Activated gamma-delta T cell treated with anti-CD3 and anti-CD28 coated beads, Interleukin-2, amount 50 U/mL, for 16 hours (primary cell): ENCODE measurements at regions not wholly inside any gene's neighbourhood (a gene's known extent, or its start where the extent isn't known, plus 50 kb on each side); places are given as distances from the start of the nearest gene placed in this dataset.

Experiments used
- DNase-seq: peaks from one replicate; pipeline ENCODE4 v3.0.0-alpha.2; 2020; ENCODE audit warnings: low read depth

DNA sequence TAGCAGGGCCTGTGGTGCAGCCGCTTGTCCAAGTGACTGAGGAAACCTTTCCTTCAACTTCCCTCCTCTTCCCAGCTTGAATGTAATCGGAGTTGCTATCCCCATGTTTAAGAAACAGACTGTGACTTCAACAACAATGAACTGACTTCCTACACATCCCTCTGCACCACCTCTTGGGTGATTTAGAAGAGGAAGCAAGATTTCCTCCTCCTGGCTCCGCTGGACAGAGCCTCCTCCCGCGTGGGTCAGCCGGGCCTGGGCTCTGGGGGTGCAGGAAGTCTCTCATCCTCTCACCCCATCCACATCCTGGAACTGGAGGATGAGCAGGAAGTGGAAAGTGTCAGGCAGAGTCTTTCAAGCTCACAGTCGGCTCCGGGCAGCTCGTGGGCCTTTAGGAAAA, 84.3 kb downstream of the GATA6 start:
- DNase-seq: no peak

DNA sequence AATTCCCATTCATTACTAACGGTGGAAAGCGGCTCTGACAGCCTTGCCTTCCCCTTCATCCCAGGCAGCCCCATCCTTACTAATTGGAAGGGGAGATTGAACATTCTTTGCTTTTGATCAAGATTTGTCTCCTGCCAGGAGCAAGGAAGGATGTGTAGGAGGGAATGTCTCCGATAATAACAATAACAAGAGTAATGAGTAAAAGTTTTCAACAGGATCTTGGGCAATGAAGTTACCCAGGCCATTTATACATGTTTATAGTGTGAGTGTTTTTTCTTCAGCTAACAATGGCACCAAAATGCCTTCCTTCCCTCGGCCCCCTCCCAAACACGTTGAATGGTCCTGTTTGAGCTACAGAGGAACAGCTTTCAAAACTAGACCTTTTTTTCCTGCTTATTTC, 83.8 kb downstream of the GATA6 start:
- DNase-seq: no peak
